HG02981 (cell line): ENCODE measurements at regions not wholly inside any gene's neighbourhood (a gene's known extent, or its start where the extent isn't known, plus 50 kb on each side); places are given as distances from the start of the nearest gene placed in this dataset.
"Not testable (repeated sequence)": the region's sequence is repeated elsewhere in the genome, so short reads cannot be mapped to it uniquely, and the experiment has no call there.

Source experiments
- ATAC-seq: cut with Tn5 transposase; IDR thresholded peaks from one replicate; pipeline ENCODE4 v1.9.1; 2021; ENCODE audit warnings: mild to moderate bottlenecking, moderate library complexity; ENCODE audit not compliant: unreplicated experiment

- ATAC-seq: no peak
These were observed 1613.2 kb upstream of the ACO1 start for GRCh38 chr9:30771163-30771708.

GRCh38 chr9:30771760-30772159 is 1612.7 kb upstream of the ACO1 start:
- no peak for ATAC-seq

- ATAC-seq: no peak
These were observed 1611.0 kb upstream of the ACO1 start for GRCh38 chr9:30773427-30773826.

- ATAC-seq: no peak
These were observed 1610.1 kb upstream of the ACO1 start for GRCh38 chr9:30774326-30774725.

GRCh38 chr9:30775236-30775635 is 1609.2 kb upstream of the ACO1 start:
- no peak for ATAC-seq

GRCh38 chr9:30796764-30797163 is 1587.7 kb upstream of the ACO1 start:
- no peak for ATAC-seq

GRCh38 chr9:30799527-30800101 is 1584.8 kb upstream of the ACO1 start:
- ATAC-seq: no peak

GRCh38 chr9:30800421-30800820 is 1584.0 kb upstream of the ACO1 start:
- no peak for ATAC-seq

GRCh38 chr9:30812821-30813220 is 1571.6 kb upstream of the ACO1 start:
- ATAC-seq: no peak

GRCh38 chr9:30815585-30815984 is 1568.9 kb upstream of the ACO1 start:
- no peak for ATAC-seq

GRCh38 chr9:30845136-30845535 is 1539.3 kb upstream of the ACO1 start:
- no peak for ATAC-seq

- no peak for ATAC-seq
These were observed 1537.8 kb upstream of the ACO1 start for GRCh38 chr9:30846651-30847050.

- ATAC-seq: no peak
These were observed 1532.8 kb upstream of the ACO1 start for GRCh38 chr9:30851600-30851999.

- ATAC-seq: no peak
These were observed 1483.7 kb upstream of the ACO1 start for GRCh38 chr9:30900706-30901105.

GRCh38 chr9:30913331-30913730 is 1471.1 kb upstream of the ACO1 start:
- ATAC-seq: no peak

- no peak for ATAC-seq
These were observed 1469.0 kb upstream of the ACO1 start for GRCh38 chr9:30915451-30915850.

GRCh38 chr9:30925126-30925525 is 1459.3 kb upstream of the ACO1 start:
- no peak for ATAC-seq

- no peak for ATAC-seq
These were observed 1458.8 kb upstream of the ACO1 start for GRCh38 chr9:30925635-30926034.

- no peak for ATAC-seq
These were observed 1456.4 kb upstream of the ACO1 start for GRCh38 chr9:30928045-30928444.

- no peak for ATAC-seq
These were observed 1452.2 kb upstream of the ACO1 start for GRCh38 chr9:30932226-30932625.

GRCh38 chr9:30935730-30936129 is 1448.7 kb upstream of the ACO1 start:
- ATAC-seq: no peak

- ATAC-seq: no peak
These were observed 1447.3 kb upstream of the ACO1 start for GRCh38 chr9:30937106-30937505.

- not testable (repeated sequence) for ATAC-seq
These were observed 1441.6 kb upstream of the ACO1 start for GRCh38 chr9:30942852-30943251.
